Colonic mucosa (tissue), 4 donors: ENCODE measurements at regions not wholly inside any gene's neighbourhood (a gene's known extent, or its start where the extent isn't known, plus 50 kb on each side); places are given as distances from the start of the nearest gene placed in this dataset.

Experiments
- DNase-seq: peaks from one replicate; pipeline ENCODE4 v3.0.0-alpha.2; 2020
- H3K27ac ChIP-seq: fragments of 200-600 bp; one replicate; pipeline ENCODE4 v1.8.0; 2021
- H3K27me3 ChIP-seq: fragments of 200-600 bp; one replicate; pipeline ENCODE4 v1.8.0; 2021
- H3K36me3 ChIP-seq: fragments of 200-600 bp; one replicate; pipeline ENCODE4 v1.8.0; 2021
- H3K4me1 ChIP-seq: fragments of 200-600 bp; one replicate; pipeline ENCODE4 v1.8.0; 2021; ENCODE audit warnings: mild to moderate bottlenecking
- H3K4me3 ChIP-seq: fragments of 200-600 bp; one replicate; pipeline ENCODE4 v1.8.0; 2021
- H3K9ac ChIP-seq, 2 donors: one replicate each; pipeline ENCODE4 v1.7.0; 2013; ENCODE audit warnings: control low read depth in 2 of 2, low read depth in 2 of 2, low read length in 2 of 2
- H3K9me3 ChIP-seq: fragments of 200-600 bp; one replicate; pipeline ENCODE4 v1.8.0; 2021
- intact Hi-C: fragments of 100-400 bp; cut with DNase I; formaldehyde crosslinking; loops from one replicate; pipeline ENCODE4 v1.14.1; 2022
- TF ChIP-seq, protein P1 (sequence below): fragments of 200-600 bp; IDR thresholded peaks from one replicate; pipeline ENCODE4 v1.8.0; 2022; ENCODE audit warnings: antibody characterized with exemption, mild to moderate bottlenecking
- donor health status: healthy.
- donor health status: DM: no; HTN: no; CAD: no.
- donor health status: DM: no; HTN: no; CAD: no.

DNA sequence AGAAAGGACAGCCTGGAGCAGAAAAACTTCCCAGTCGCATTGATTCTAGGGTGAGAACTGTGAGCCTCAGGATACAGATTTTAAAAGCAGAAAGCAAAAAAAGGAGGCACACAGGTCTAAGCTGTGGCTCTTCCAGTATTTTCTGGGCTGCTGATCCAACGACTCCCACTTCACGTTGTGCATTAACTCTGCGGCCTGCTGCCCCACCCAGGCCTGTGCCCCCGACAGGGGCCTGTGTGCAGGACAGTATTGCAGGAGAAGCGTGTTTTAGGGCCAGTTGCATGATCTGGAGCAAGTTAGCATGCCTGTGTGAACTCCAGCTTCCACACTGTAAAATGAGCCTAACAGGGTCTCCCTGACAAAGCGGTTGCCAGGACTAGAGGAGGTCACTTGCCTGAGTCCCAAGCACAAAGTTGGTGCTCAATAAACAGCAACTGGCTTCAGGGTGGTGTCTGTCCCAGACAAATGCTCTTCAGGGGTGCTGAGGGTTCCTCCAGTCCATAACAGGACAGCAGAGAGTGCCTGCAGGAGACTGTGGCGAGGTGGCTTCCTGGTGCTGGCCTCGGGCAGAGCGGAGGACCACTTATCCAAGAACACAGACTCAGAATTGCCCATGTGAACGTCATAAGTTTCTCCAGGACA lies 66.8 kb upstream of the RAB4A start:
- no peak overlapping the region for H3K9ac ChIP-seq
- intact Hi-C loops, result no loop called here
- TF ChIP-seq, protein P1, sequence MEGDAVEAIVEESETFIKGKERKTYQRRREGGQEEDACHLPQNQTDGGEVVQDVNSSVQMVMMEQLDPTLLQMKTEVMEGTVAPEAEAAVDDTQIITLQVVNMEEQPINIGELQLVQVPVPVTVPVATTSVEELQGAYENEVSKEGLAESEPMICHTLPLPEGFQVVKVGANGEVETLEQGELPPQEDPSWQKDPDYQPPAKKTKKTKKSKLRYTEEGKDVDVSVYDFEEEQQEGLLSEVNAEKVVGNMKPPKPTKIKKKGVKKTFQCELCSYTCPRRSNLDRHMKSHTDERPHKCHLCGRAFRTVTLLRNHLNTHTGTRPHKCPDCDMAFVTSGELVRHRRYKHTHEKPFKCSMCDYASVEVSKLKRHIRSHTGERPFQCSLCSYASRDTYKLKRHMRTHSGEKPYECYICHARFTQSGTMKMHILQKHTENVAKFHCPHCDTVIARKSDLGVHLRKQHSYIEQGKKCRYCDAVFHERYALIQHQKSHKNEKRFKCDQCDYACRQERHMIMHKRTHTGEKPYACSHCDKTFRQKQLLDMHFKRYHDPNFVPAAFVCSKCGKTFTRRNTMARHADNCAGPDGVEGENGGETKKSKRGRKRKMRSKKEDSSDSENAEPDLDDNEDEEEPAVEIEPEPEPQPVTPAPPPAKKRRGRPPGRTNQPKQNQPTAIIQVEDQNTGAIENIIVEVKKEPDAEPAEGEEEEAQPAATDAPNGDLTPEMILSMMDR, result no peak
- H3K9me3 ChIP-seq, result no peaks in the 10 kb centered on the region
- no peaks in the 10 kb centered on the region for H3K36me3 ChIP-seq
- no peak overlapping the region for H3K4me3 ChIP-seq
- no peak for DNase-seq
- H3K27me3 ChIP-seq, result no peaks in the 10 kb centered on the region
- no peaks in the 10 kb centered on the region for H3K4me1 ChIP-seq
- H3K27ac ChIP-seq, result no peak overlapping the region

DNA sequence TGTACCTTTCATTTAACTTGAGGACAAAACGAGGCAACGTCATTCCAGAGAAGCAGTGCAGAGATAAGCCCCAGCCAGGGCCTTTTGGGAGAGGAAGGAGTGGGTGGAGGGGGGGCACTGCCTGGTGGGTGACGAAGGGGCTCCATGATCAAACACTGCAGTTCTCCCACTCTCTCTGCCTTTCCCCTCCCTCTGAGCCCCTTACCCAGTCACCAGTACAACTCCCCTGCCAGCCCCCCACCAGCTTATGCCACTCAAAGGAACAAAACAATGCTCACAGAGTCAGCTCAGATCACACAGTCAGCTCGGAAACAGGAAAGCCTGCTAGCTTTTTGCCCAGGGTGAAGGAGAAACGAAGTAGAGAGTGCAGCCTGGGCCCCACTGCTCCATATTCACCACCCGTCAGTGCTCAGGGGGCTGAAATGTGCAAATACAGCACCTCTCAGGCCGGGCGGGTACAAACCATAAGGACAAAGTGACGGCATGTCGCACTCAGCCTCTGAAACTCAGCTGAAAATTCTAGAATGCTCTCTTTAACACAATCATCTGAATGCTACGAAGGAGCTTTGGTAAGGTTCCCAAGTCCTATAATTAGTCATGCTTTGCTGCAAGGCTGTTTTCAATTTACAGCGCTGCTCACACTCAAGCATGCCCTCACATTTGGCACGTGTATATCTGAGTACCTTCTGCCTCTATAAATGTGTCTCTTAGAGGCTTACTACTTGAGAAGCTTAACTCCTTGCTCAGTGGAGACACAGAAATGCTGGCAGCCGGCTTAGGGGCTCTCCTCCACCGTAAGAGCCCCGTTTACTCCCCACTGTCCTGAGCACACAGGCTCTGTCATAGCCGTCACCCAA lies 65.8 kb upstream of the RAB4A start:
- Histone ChIP-seq H3K27me3 (no peaks in the 10 kb centered on the region), H3K9ac (no peak overlapping the region), H3K27ac (no peak overlapping the region), H3K4me3 (no peak overlapping the region), H3K4me1 (no peaks in the 10 kb centered on the region), H3K36me3 (no peaks in the 10 kb centered on the region), H3K9me3 (no peaks in the 10 kb centered on the region)
- TF ChIP-seq, protein P1, result no peak
- no peak for DNase-seq
- intact Hi-C loops, result no loop called here

DNA sequence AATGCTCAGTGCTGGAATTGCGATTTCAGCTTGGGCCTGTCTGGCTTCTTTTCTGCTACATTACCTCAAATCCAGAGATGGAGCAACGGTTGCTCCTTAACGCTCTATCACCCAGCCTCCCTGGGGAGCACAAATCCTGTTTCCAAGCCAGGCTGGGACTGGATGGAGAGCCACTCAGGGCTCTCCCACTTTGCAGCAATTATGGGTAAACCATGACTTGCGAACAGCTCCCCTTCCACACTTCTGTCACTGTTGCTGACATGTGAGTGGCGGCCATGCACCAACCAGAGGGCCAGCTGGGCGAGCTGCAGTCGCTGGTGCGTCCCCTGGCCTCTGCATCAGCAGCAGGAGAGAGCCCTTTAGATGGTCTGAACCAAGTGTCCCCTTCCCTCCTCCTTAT lies 65.1 kb upstream of the RAB4A start:
- H3K27ac ChIP-seq, result no peak overlapping the region
- no peaks in the 10 kb centered on the region for H3K36me3 ChIP-seq
- no peak overlapping the region for H3K4me3 ChIP-seq
- TF ChIP-seq, protein P1, result no peak
- no peaks in the 10 kb centered on the region for H3K4me1 ChIP-seq
- intact Hi-C loops, result no loop called here
- H3K9me3 ChIP-seq, result no peaks in the 10 kb centered on the region
- no peak overlapping the region for H3K9ac ChIP-seq
- no peaks in the 10 kb centered on the region for H3K27me3 ChIP-seq
- no peak for DNase-seq

DNA sequence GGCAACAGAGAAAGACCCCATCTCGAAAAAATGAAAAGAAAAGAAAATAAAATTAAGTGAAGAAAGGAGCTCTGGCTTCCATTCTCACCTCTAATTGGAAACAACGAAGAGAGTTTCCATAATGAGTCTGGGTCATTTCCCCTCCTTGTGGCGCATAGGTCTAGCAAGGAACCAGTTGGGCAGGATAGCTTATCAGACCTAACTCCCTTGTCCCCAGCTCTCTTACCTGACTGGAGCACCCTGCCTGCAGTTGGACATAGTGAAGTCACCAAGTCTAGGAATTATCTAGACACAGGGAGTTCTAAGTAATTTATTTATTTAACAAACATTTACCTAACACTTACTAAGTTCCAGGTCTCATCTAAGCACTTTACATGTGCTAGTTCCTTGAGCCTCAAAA lies 63.0 kb upstream of the RAB4A start:
- Histone ChIP-seq H3K9me3 (no peaks in the 10 kb centered on the region), H3K9ac (no peak overlapping the region), H3K4me3 (no peak overlapping the region), H3K27me3 (no peaks in the 10 kb centered on the region), H3K4me1 (no peaks in the 10 kb centered on the region), H3K27ac (no peak overlapping the region), H3K36me3 (no peaks in the 10 kb centered on the region)
- intact Hi-C loops, result no loop called here
- TF ChIP-seq, protein P1, result no peak
- DNase-seq, result no peak

DNA sequence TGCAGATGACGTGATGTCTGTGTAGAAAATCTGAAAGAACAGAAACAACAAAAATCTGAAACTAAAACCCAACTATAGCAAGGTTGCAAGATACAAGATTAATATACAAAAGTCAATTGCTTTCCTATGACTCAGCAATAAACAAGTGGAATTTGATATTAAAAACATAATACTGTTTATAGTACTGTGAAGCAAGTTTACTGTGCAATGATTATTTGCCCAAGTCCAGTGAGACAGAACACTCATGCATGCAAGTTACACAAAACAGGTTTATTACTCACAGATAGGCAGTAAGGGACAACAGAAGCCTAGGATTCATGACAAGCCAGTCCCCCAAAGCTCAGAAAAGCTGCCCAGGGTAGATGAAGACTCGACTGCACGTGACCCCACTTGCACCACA lies 62.4 kb upstream of the RAB4A start:
- intact Hi-C loops, result no loop called here
- no peak overlapping the region for H3K27ac ChIP-seq
- no peaks in the 10 kb centered on the region for H3K36me3 ChIP-seq
- no peak overlapping the region for H3K4me3 ChIP-seq
- H3K27me3 ChIP-seq, result no peaks in the 10 kb centered on the region
- no peaks in the 10 kb centered on the region for H3K9me3 ChIP-seq
- TF ChIP-seq, protein P1, result no peak
- no peak overlapping the region for H3K9ac ChIP-seq
- no peak for DNase-seq
- H3K4me1 ChIP-seq, result no peaks in the 10 kb centered on the region
